K562 (cell line): ENCODE measurements at regions not wholly inside any gene's neighbourhood (a gene's known extent, or its start where the extent isn't known, plus 50 kb on each side); places are given as distances from the start of the nearest gene placed in this dataset.

Experiments used
- ATAC-seq: fragments of 200-7000 bp; cut with Tn5 transposase; 3 replicates; pipeline ENCODE4 v1.9.1; 2020; ENCODE audit warnings: moderate library complexity
- BruUV-seq: library from RNA; stranded (reverse); fragments of 400-500 nt; replicated peaks from 2 replicates; lab custom pipeline; 2021; lab: Mats Ljungman, UMichigan
- CTCF ChIA-PET: fragments of 300-600 bp; formaldehyde crosslinking; extraction: SDS; loops from one replicate; lab custom pipeline; 2021; ENCODE audit warnings: low intra/inter-chr PET ratio; lab: Yijun Ruan, JAX
- POLR2A ChIA-PET: fragments of 300-600, 350-650 bp; sonication (Branson Sonifier 250); formaldehyde crosslinking; extraction: SDS; loops from one replicate; lab custom pipeline; 2021; ENCODE audit warnings: antibody characterized with exemption, inconsistent platforms; lab: Yijun Ruan, JAX
- DNase-seq, 4 experiments: peaks; one replicate each; pipeline versions ENCODE4 v3.0.0 to v3.0.0-alpha.2; 2011 to 2018; ENCODE audit warnings: low spot score in 3 of 4, mixed read lengths in 3 of 4; ENCODE audit errors: extremely low read depth in 1 of 4
- FAIRE-seq: peaks from 2 replicates; lab custom pipeline; 2011; peaks lifted over from hg19 to GRCh38; lab: Jason Lieb, UNC
- H2AFZ ChIP-seq: 2 replicates; pipeline ENCODE4 v1.6.0; 2011; ENCODE audit warnings: low read depth, low read length, control low read depth, inconsistent platforms
- H3K27ac ChIP-seq: fragments of 200-600 bp; 3 replicates; pipeline ENCODE4 v1.8.0; 2011; ENCODE audit warnings: low read depth, mild to moderate bottlenecking, control low read depth, inconsistent platforms, low read length, moderate library complexity, mixed read lengths; ENCODE audit errors: extremely low read depth
- H3K27me3 ChIP-seq, 2 experiments: fragments of 300-600 bp in 1 of 2; 2 replicates in 1 of 2; 3 replicates in 1 of 2; pipeline versions ENCODE4 v1.6.0 to v1.8.0; 2011; ENCODE audit warnings: inconsistent platforms in 2 of 2, low read length in 2 of 2, mild to moderate bottlenecking in 1 of 2, mixed read lengths in 1 of 2, moderate library complexity in 1 of 2; ENCODE audit not compliant: control insufficient read depth in 2 of 2, insufficient read depth in 2 of 2
- H3K36me3 ChIP-seq: fragments of 300-600 bp; 3 replicates; pipeline ENCODE4 v1.8.0; 2011; ENCODE audit warnings: mild to moderate bottlenecking, low read length, inconsistent platforms; ENCODE audit not compliant: control insufficient read depth, insufficient read depth
- H3K4me1 ChIP-seq, 2 experiments: fragments of 200-600 bp in 1 of 2; replicated peaks in 1 of 2; 2 replicates in 1 of 2; 3 replicates in 1 of 2; pipeline versions ENCODE4 v1.5.1 to v1.8.0; 2011; ENCODE audit warnings: inconsistent platforms in 2 of 2, low read length in 2 of 2, mild to moderate bottlenecking in 1 of 2, mixed read lengths in 1 of 2, moderate library complexity in 1 of 2; ENCODE audit not compliant: control insufficient read depth in 2 of 2, insufficient read depth in 2 of 2
- H3K4me2 ChIP-seq: 2 replicates; pipeline ENCODE4 v1.6.1; 2011; ENCODE audit warnings: low read length, control low read depth, inconsistent platforms, mixed read lengths; ENCODE audit not compliant: insufficient read depth
- H3K4me3 ChIP-seq: fragments of 200-600 bp; sonication (generic), shearing (Covaris generic); 2 replicates; pipeline ENCODE4 v1.5.1; 2016; ENCODE audit warnings: control low read depth, inconsistent platforms
- H3K79me2 ChIP-seq: fragments of 200-600 bp; 3 replicates; pipeline ENCODE4 v1.8.0; 2011; ENCODE audit warnings: low read length, inconsistent platforms; ENCODE audit not compliant: control insufficient read depth, insufficient read depth
- H3K9ac ChIP-seq, 2 experiments: 2 replicates each; pipeline versions ENCODE4 v1.6.0 to v1.6.1; 2011; ENCODE audit warnings: low read depth in 2 of 2, low read length in 2 of 2, control low read depth in 1 of 2, inconsistent platforms in 1 of 2, mild to moderate bottlenecking in 1 of 2, mixed read lengths in 1 of 2; ENCODE audit not compliant: insufficient read depth in 1 of 2
- H3K9me1 ChIP-seq: one replicate; pipeline ENCODE4 v1.6.0; 2011; ENCODE audit warnings: inconsistent platforms, mild to moderate bottlenecking, low read length, moderate library complexity; ENCODE audit not compliant: control insufficient read depth, insufficient read depth
- H3K9me3 ChIP-seq: replicated peaks from 2 replicates; pipeline ENCODE4 v1.5.1; 2011; ENCODE audit warnings: low read depth, low read length, inconsistent platforms; ENCODE audit not compliant: control insufficient read depth, insufficient read depth
- H4K20me1 ChIP-seq: replicated peaks from 2 replicates; pipeline ENCODE4 v1.6.1; 2011; ENCODE audit warnings: low read length, inconsistent platforms, mixed read lengths; ENCODE audit not compliant: control insufficient read depth, insufficient read depth
- CHD2 ChIP-seq: IDR thresholded peaks from 2 replicates; pipeline ENCODE4 v1.6.1; 2011; ENCODE audit warnings: low read depth, low read length
- ETV5 ChIP-seq: sonication (generic); formaldehyde crosslinking; IDR thresholded peaks from 2 replicates; pipeline ENCODE4 v1.4.0; 2020; ENCODE audit warnings: low read depth, mild to moderate bottlenecking, missing genetic modification reagents
- GABPB2 ChIP-seq: fragments of 250-450 bp; sonication (Bioruptor Pico); conservative IDR thresholded peaks from 2 replicates; pipeline ENCODE4 v1.5.1; 2021; ENCODE audit warnings: mild to moderate bottlenecking
- KLF10 ChIP-seq: fragments of 250-450 bp; sonication (Bioruptor Pico); IDR thresholded peaks from 2 replicates; pipeline ENCODE4 v1.6.1; 2021; ENCODE audit warnings: matching md5 sums
- KLF13 ChIP-seq: fragments of 450-650 bp; IDR thresholded peaks from 2 replicates; pipeline ENCODE4 v1.6.1; 2016; ENCODE audit warnings: missing genetic modification characterization, low read depth, mild to moderate bottlenecking, missing compliant biosample characterization, moderate library complexity, borderline replicate concordance
- MEF2A ChIP-seq: IDR thresholded peaks from 2 replicates; pipeline ENCODE4 v1.6.1; 2011; ENCODE audit warnings: low read depth, mild to moderate bottlenecking, low read length, moderate library complexity; ENCODE audit not compliant: control insufficient read depth
- MLX ChIP-seq, 2 experiments: fragments of 450-650 bp in 1 of 2; sonication (generic) in 1 of 2; formaldehyde crosslinking; conservative IDR thresholded peaks; 2 replicates each; pipeline versions ENCODE4 v1.4.0 to v1.8.1; 2020 to 2022; ENCODE audit warnings: mild to moderate bottlenecking in 1 of 2, missing genetic modification reagents in 1 of 2
- NR4A1 ChIP-seq, 2 experiments: fragments of 250-450 bp in 1 of 2; fragments of 450-650 bp in 1 of 2; sonication (Bioruptor Pico) in 1 of 2; IDR thresholded peaks; 2 replicates each; pipeline versions ENCODE4 v1.4.0 to v1.6.1; 2016 to 2020; ENCODE audit warnings: mild to moderate bottlenecking in 2 of 2, missing compliant biosample characterization in 1 of 2, missing genetic modification characterization in 1 of 2, moderate library complexity in 1 of 2
- PHF8 ChIP-seq: fragments of 200-600 bp; sonication (generic); IDR thresholded peaks from 2 replicates; pipeline ENCODE4 v1.6.1; 2012; ENCODE audit warnings: mixed run types, mild to moderate bottlenecking, inconsistent platforms, low read length, moderate library complexity, borderline replicate concordance
- PML ChIP-seq: IDR thresholded peaks from 2 replicates; pipeline ENCODE4 v1.6.1; 2012; ENCODE audit warnings: low read length, inconsistent platforms
- POLR2AphosphoS5 ChIP-seq: IDR thresholded peaks from 2 replicates; pipeline ENCODE4 v1.6.1; 2011; ENCODE audit warnings: mild to moderate bottlenecking, low read depth, low read length, moderate library complexity; ENCODE audit not compliant: control insufficient read depth, insufficient read depth
- SPI1 ChIP-seq: IDR thresholded peaks from 2 replicates; pipeline ENCODE4 v1.6.1; 2011; ENCODE audit warnings: low read depth, low read length, control low read depth, borderline replicate concordance
- SRSF1 ChIP-seq: fragments of 200-400 bp; formaldehyde crosslinking; IDR thresholded peaks from 2 replicates; pipeline ENCODE4 v1.6.1; 2017; ENCODE audit warnings: mild to moderate bottlenecking, low read depth, low read length, moderate library complexity
- WHSC1 ChIP-seq: IDR thresholded peaks from one replicate; pipeline ENCODE4 v1.6.1; 2012; ENCODE audit warnings: low read length, control low read depth, inconsistent platforms
- ZFPM2 ChIP-seq: fragments of 250-450 bp; sonication (Bioruptor Pico); IDR thresholded peaks from 2 replicates; pipeline ENCODE4 v1.5.1; 2022; ENCODE audit warnings: mild to moderate bottlenecking
- ZNF561 ChIP-seq: fragments of 450-650 bp; formaldehyde crosslinking; conservative IDR thresholded peaks from 2 replicates; pipeline ENCODE4 v1.4.0; 2020; ENCODE audit warnings: mild to moderate bottlenecking, moderate library complexity
- ZNF586 ChIP-seq: fragments of 450-650 bp; formaldehyde crosslinking; conservative IDR thresholded peaks from 2 replicates; pipeline ENCODE4 v1.4.0; 2020; ENCODE audit warnings: mild to moderate bottlenecking, moderate library complexity
- ZNF699 ChIP-seq: fragments of 250-450 bp; sonication (Bioruptor Pico); IDR thresholded peaks from 2 replicates; pipeline ENCODE4 v1.8.0; 2021; ENCODE audit warnings: mild to moderate bottlenecking, moderate library complexity; ENCODE audit not compliant: insufficient replicate concordance
- ZZZ3 ChIP-seq: fragments of 450-650 bp; IDR thresholded peaks from 2 replicates; pipeline ENCODE4 v1.6.1; 2016; ENCODE audit warnings: antibody characterized with exemption, mild to moderate bottlenecking, moderate library complexity
- WGBS: fragments of 100-300 bp; shearing (Covaris generic); methylation state at CpG from one replicate; pipeline ENCODE4 v1.1.6; 2016; ENCODE audit warnings: low coverage, mixed read lengths; ENCODE audit not compliant: insufficient coverage; ENCODE audit errors: missing lambda C conversion rate; 5-methylcytosine and 5-hydroxymethylcytosine counted together
- in situ Hi-C: fragments of 300-500 bp; cut with MboI; formaldehyde crosslinking; loops from 4 replicates; pipeline ENCODE4 v1.15.0; 2018; ENCODE audit warnings: inconsistent platforms, mixed read lengths
- intact Hi-C: fragments of 100-400 bp; cut with micrococcal nuclease; formaldehyde crosslinking; loops from 2 replicates; pipeline ENCODE4 v1.14.2; 2022
- TF ChIP-seq, protein P1 (sequence below): fragments of 250-450 bp; sonication (Bioruptor Pico); IDR thresholded peaks from 2 replicates; pipeline ENCODE4 v1.8.0; 2022; ENCODE audit warnings: moderate library complexity, mild to moderate bottlenecking, inconsistent platforms
- TF ChIP-seq, protein P2 (sequence below): IDR thresholded peaks from 2 replicates; pipeline ENCODE4 v1.6.1; 2014; ENCODE audit warnings: antibody characterized with exemption

DNA sequence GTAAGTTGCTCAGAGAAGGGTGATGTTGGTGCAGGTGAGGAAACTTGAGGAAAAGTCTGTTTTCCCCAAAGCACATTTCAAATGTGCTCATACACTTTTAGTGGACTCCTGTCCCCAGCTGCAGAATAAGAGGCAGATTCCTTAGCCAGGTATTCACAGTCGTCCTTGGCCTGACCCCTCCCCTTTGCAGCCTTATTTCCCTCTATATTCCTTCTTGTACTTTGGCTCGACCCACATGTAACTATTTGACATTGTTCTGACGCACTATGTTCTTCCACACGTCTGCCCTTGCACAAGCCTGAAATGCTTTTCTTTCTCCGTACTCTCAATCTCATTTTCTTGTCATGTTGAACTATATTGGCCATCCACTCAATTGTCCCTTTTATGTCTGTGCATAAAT, 498.4 kb upstream of the USP24 start (continued):
- TF ChIP-seq ZNF561 (CRISPR knock-in tag): no peak
- TF ChIP-seq ETV5 (CRISPR knock-in tag): no peak
- TF ChIP-seq ZFPM2 (CRISPR knock-in tag): no peak
- TF ChIP-seq, protein P1, sequence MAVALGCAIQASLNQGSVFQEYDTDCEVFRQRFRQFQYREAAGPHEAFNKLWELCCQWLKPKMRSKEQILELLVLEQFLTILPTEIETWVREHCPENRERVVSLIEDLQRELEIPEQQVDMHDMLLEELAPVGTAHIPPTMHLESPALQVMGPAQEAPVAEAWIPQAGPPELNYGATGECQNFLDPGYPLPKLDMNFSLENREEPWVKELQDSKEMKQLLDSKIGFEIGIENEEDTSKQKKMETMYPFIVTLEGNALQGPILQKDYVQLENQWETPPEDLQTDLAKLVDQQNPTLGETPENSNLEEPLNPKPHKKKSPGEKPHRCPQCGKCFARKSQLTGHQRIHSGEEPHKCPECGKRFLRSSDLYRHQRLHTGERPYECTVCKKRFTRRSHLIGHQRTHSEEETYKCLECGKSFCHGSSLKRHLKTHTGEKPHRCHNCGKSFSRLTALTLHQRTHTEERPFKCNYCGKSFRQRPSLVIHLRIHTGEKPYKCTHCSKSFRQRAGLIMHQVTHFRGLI (CRISPR knock-in tag): no peak
- TF ChIP-seq ZNF699: no peak
- TF ChIP-seq SRSF1: no peak

- ATAC-seq: no peak
- intact Hi-C loops: no loop called here
- no peak for FAIRE-seq
- Histone ChIP-seq H3K4me3 (no peak overlapping the region), H3K4me2 (no peak overlapping the region), H3K27me3 (no peaks in the 10 kb centered on the region), H4K20me1 (no peaks in the 10 kb centered on the region), H3K9me1 (no peaks in the 10 kb centered on the region), H3K79me2 (no peaks in the 10 kb centered on the region), H3K4me1 (no peaks in the 10 kb centered on the region), H3K9ac (no peak overlapping the region), H3K9me3 (no peaks in the 10 kb centered on the region), H3K36me3 (no peaks in the 10 kb centered on the region), H2AFZ (no peak overlapping the region), H3K27ac (no peak overlapping the region)
- in situ Hi-C loops: no loop called here
- ChIA-PET CTCF (no interaction called here), POLR2A (no interaction called here)
- 2% methylated on average over 6 of the region's 6 CpGs for WGBS
- BruUV-seq: no TSS peak
- no peak for DNase-seq
- TF ChIP-seq, protein P2, sequence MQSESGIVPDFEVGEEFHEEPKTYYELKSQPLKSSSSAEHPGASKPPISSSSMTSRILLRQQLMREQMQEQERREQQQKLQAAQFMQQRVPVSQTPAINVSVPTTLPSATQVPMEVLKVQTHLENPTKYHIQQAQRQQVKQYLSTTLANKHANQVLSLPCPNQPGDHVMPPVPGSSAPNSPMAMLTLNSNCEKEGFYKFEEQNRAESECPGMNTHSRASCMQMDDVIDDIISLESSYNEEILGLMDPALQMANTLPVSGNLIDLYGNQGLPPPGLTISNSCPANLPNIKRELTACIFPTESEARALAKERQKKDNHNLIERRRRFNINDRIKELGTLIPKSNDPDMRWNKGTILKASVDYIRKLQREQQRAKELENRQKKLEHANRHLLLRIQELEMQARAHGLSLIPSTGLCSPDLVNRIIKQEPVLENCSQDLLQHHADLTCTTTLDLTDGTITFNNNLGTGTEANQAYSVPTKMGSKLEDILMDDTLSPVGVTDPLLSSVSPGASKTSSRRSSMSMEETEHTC: no peak
- no peak for TF ChIP-seq MLX (CRISPR knock-in tag; conservative IDR thresholded peaks at IDR 0.05)
- no peak for TF ChIP-seq GABPB2 (CRISPR knock-in tag)
- TF ChIP-seq PHF8: no peak
- TF ChIP-seq KLF13 (tag): no peak
- no peak for TF ChIP-seq PML
- no peak for TF ChIP-seq ZNF586 (CRISPR knock-in tag)
- TF ChIP-seq NR4A1 (CRISPR knock-in tag; IDR thresholded peaks at IDR 0.05): no peak
- no peak for TF ChIP-seq NR4A1 (tag; IDR thresholded peaks at IDR 0.05)
- TF ChIP-seq SPI1: no peak
- TF ChIP-seq KLF10: no peak
- TF ChIP-seq ZZZ3: no peak
- TF ChIP-seq CHD2: no peak
- TF ChIP-seq MEF2A: no peak
- TF ChIP-seq POLR2AphosphoS5: no peak
- no peak for TF ChIP-seq WHSC1
These were observed 497.0 kb upstream of the USP24 start for GRCh38 chr1:55712148-55712547.
